Loucy (cell line): ENCODE measurements at regions not wholly inside any gene's neighbourhood (a gene's known extent, or its start where the extent isn't known, plus 50 kb on each side); places are given as distances from the start of the nearest gene placed in this dataset.

Source experiments
- H2AFZ ChIP-seq: fragments of 200-600 bp; sonication (generic); 2 replicates; pipeline ENCODE4 v1.6.0; 2016; ENCODE audit warnings: antibody characterized with exemption, mild to moderate bottlenecking, low read length, moderate library complexity
- H3F3A ChIP-seq: fragments of 200-600 bp; 2 replicates; pipeline ENCODE4 v1.6.0; 2016; ENCODE audit warnings: antibody characterized with exemption, low read depth, mild to moderate bottlenecking
- H3K27me3 ChIP-seq: fragments of 200-600 bp; sonication (generic); 2 replicates; pipeline ENCODE4 v1.6.1; 2014; ENCODE audit warnings: low read length, mild to moderate bottlenecking; ENCODE audit not compliant: insufficient read depth, poor library complexity, severe bottlenecking
- H3K36me3 ChIP-seq: fragments of 200-600 bp; sonication (generic); 2 replicates; pipeline ENCODE4 v1.6.1; 2016; ENCODE audit warnings: low read length; ENCODE audit not compliant: insufficient read depth
- H3K4me1 ChIP-seq: fragments of 200-600 bp; sonication (generic); 2 replicates; pipeline ENCODE4 v1.5.1; 2014; ENCODE audit warnings: low read length, mild to moderate bottlenecking; ENCODE audit not compliant: insufficient read depth, poor library complexity, severe bottlenecking
- H3K4me2 ChIP-seq: fragments of 200-600 bp; sonication (generic); 2 replicates; pipeline ENCODE4 v1.6.0; 2014; ENCODE audit warnings: antibody characterized with exemption, low read length, low read depth, mild to moderate bottlenecking; ENCODE audit not compliant: poor library complexity, severe bottlenecking
- H3K4me3 ChIP-seq: fragments of 200-600 bp; sonication (generic); 2 replicates; pipeline ENCODE4 v1.5.1; 2014; ENCODE audit warnings: low read length, mild to moderate bottlenecking, mixed read lengths; ENCODE audit not compliant: poor library complexity, severe bottlenecking
- H3K79me2 ChIP-seq: fragments of 200-600 bp; sonication (generic); 2 replicates; pipeline ENCODE4 v1.6.1; 2014; ENCODE audit warnings: low read length; ENCODE audit not compliant: insufficient read depth
- H3K9ac ChIP-seq: fragments of 200-600 bp; sonication (generic); 2 replicates; pipeline ENCODE4 v1.6.0; 2014; ENCODE audit warnings: mild to moderate bottlenecking, low read depth, low read length, moderate library complexity; ENCODE audit not compliant: poor library complexity, severe bottlenecking
- H3K9me2 ChIP-seq: fragments of 200-600 bp; sonication (generic); replicated peaks from 2 replicates; pipeline ENCODE4 v1.6.1; 2016; ENCODE audit warnings: low read depth, low read length, mixed read lengths
- H3K9me3 ChIP-seq: fragments of 200-600 bp; sonication (generic); 2 replicates; pipeline ENCODE4 v1.6.1; 2014; ENCODE audit warnings: mild to moderate bottlenecking, antibody characterized with exemption, low read length, low read depth; ENCODE audit not compliant: insufficient read depth
- H4K20me1 ChIP-seq: fragments of 200-600 bp; sonication (generic); 2 replicates; pipeline ENCODE4 v1.6.0; 2014; ENCODE audit warnings: antibody characterized with exemption, low read length, mild to moderate bottlenecking; ENCODE audit not compliant: insufficient read depth, poor library complexity, severe bottlenecking
- EZH2phosphoT487 ChIP-seq: fragments of 200-600 bp; IDR thresholded peaks from 2 replicates; pipeline ENCODE4 v1.6.1; 2018; ENCODE audit warnings: antibody characterized with exemption, mild to moderate bottlenecking, moderate library complexity, borderline replicate concordance
- TF ChIP-seq, protein P1 (sequence below): fragments of 200-600 bp; sonication (generic); conservative IDR thresholded peaks from 2 replicates; pipeline ENCODE4 v1.5.1; 2014; ENCODE audit warnings: mild to moderate bottlenecking, antibody characterized with exemption, low read length

DNA sequence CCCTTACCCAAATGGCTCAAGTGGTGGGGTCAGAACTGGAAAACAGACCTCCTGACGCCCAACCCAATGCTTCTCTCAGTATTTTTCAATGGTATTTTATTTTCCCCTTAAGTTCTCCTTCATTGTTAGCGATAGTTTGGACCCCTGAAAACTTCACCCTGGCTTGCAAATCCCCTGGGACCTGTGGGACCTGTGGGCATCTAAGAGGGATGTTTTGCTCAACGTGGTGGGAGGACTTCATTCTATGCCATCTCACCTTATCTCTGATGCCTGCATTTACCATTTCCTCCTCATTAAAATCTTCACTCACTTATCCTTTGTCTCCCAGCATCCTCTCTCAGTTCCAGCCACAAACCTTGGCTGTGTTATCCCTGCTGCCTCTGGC, 59.4 kb upstream of the GZMB start:
- H3K9me3 ChIP-seq: no peaks in the 10 kb centered on the region
- H3K4me2 ChIP-seq: peak overlapping the region; percentile 74
- H3K9ac ChIP-seq: peak overlapping the region; percentile 36
- no peak for TF ChIP-seq EZH2phosphoT487
- TF ChIP-seq, protein P1, sequence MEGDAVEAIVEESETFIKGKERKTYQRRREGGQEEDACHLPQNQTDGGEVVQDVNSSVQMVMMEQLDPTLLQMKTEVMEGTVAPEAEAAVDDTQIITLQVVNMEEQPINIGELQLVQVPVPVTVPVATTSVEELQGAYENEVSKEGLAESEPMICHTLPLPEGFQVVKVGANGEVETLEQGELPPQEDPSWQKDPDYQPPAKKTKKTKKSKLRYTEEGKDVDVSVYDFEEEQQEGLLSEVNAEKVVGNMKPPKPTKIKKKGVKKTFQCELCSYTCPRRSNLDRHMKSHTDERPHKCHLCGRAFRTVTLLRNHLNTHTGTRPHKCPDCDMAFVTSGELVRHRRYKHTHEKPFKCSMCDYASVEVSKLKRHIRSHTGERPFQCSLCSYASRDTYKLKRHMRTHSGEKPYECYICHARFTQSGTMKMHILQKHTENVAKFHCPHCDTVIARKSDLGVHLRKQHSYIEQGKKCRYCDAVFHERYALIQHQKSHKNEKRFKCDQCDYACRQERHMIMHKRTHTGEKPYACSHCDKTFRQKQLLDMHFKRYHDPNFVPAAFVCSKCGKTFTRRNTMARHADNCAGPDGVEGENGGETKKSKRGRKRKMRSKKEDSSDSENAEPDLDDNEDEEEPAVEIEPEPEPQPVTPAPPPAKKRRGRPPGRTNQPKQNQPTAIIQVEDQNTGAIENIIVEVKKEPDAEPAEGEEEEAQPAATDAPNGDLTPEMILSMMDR: no peak
- no peaks in the 10 kb centered on the region for H3K79me2 ChIP-seq
- no peaks in the 10 kb centered on the region for H3K9me2 ChIP-seq
- no peaks in the 10 kb centered on the region for H4K20me1 ChIP-seq
- peaks cover 15% of the 10 kb centered on the region for H3F3A ChIP-seq
- peaks cover 63% of the 10 kb centered on the region for H3K4me1 ChIP-seq
- H2AFZ ChIP-seq: no peak overlapping the region
- H3K36me3 ChIP-seq: no peaks in the 10 kb centered on the region
- H3K27me3 ChIP-seq: no peaks in the 10 kb centered on the region
- peak overlapping the region; percentile 59 for H3K4me3 ChIP-seq

DNA sequence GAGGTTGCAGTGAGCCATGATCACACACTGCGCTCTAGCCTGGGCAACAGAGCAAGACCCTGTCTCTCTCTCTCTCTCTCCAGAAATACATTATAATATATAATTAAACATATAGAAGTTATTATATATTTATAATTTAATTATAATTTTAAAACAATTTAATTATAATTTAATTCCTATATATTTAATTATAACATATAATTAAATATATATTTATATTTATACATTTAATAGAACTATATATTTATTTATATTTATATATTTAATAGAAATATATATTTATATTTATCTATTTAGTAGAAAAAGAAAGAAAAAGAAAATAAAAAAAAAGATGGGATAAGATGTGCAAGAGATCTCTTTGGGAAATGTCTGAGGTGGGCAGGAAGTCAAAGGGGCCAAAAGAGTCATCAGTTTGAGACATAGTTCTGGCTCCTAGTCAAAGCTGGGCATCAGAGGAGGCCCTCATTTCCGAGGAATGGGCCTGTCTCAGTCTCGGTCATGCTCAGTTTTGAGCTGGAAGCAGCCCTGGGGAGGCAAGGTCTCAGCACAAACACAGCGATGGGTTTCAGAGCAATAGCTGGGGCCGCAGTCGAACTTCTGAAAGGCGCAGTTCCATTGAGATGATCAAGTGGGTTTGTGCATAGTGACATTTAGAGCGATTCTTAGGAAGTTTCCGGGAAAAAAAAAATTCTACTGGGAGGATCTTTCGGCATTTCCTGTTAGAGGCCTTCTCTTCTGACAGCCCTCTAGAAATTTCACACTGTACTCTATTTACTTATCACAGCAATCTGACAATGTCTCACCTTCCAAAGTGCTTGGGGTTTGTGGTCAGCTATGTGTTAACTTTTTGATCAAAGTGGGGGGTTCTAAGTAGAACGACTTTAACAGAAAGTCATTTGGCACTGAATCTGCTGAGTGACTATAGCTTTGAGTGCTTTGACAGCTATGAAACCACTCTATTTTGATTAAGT, 58.7 kb upstream of the GZMB start:
- H3K27me3 ChIP-seq: no peaks in the 10 kb centered on the region
- H3K4me2 ChIP-seq: peak overlapping the region; percentile 74
- peak overlapping the region; percentile 24; the same call in 1 of the 2 replicates for H2AFZ ChIP-seq
- H3K79me2 ChIP-seq: no peaks in the 10 kb centered on the region
- H3K4me3 ChIP-seq: peak overlapping the region; percentile 59
- no peaks in the 10 kb centered on the region for H4K20me1 ChIP-seq
- no peak for TF ChIP-seq EZH2phosphoT487
- TF ChIP-seq, protein P1: no peak
- peaks cover 68% of the 10 kb centered on the region for H3K4me1 ChIP-seq
- no peaks in the 10 kb centered on the region for H3K9me3 ChIP-seq
- peak overlapping the region; percentile 49 for H3K9ac ChIP-seq
- H3K36me3 ChIP-seq: no peaks in the 10 kb centered on the region
- no peaks in the 10 kb centered on the region for H3K9me2 ChIP-seq
- H3F3A ChIP-seq: peaks cover 15% of the 10 kb centered on the region

DNA sequence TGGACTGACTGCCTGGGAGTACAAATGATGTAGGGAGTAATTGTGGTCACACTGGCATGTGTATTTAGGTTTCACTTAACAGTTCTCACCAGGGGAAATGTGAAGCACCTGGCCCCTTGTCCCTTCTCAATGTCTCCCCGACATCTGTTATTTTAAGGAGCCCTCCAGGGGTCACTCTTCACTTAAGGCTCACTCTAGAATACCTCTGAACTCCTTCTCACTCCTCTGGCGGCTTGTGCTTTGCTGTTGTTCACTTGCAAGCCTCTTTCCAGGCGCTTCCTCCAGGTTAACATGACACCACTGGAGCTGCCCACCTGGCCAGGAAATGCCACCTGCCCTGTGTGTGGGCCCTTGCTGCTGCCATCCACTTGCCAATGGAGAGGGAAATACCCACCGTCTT, 56.5 kb upstream of the GZMB start:
- H2AFZ ChIP-seq: no peak overlapping the region
- peaks cover 63% of the 10 kb centered on the region for H3K4me1 ChIP-seq
- peaks cover 15% of the 10 kb centered on the region for H3F3A ChIP-seq
- no peaks in the 10 kb centered on the region for H3K9me3 ChIP-seq
- no peak overlapping the region for H3K4me3 ChIP-seq
- H3K9ac ChIP-seq: no peak overlapping the region
- no peaks in the 10 kb centered on the region for H3K36me3 ChIP-seq
- TF ChIP-seq, protein P1: peak; percentile 69
- TF ChIP-seq EZH2phosphoT487: no peak
- no peaks in the 10 kb centered on the region for H4K20me1 ChIP-seq
- H3K9me2 ChIP-seq: no peaks in the 10 kb centered on the region
- H3K79me2 ChIP-seq: no peaks in the 10 kb centered on the region
- H3K27me3 ChIP-seq: no peaks in the 10 kb centered on the region
- H3K4me2 ChIP-seq: no peak overlapping the region
